ENCODE measurements at regions not wholly inside any gene's neighbourhood (a gene's known extent, or its start where the extent isn't known, plus 50 kb on each side); places are given as distances from the start of the nearest gene placed in this dataset.

DNA sequence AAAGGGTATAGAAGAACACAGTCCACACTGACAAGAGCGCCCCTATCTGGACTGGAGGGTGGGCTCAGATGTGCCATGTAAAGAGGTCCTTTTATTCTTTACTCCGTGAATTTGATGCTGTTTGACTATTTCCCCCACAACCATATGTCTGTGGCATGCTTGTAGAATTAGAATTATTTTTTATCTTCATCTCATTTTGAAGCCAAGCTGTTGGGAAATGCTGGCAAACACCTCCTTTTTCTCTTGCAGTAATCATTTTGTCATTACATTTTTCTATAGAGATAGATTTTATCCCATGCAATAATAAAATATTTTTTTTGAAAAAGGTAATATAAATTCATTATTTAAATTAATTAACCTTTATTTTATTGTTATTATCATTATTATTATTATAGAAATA, 926.6 kb upstream of the AUTS2 start:
- DNase-seq (ENCODE audit: low spot score), result no peak

DNA sequence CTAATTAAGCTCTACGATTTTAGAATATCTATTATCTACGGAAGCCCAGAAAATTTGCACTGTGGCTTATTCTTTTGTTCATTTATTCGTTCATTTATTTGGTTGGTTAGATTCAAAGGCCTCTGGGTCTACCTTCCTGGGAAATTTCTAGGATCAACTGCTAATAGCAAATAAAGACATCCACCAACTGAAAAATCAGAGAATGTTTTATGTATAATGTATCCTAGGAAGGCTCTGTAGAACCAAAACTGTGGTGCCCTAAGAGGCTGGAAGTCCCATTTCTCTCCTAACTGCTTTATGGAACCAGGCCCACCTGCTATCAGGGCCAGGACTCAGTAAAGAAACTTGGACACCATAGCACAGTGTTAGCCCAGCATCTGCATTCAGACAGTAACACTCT, 923.4 kb upstream of the AUTS2 start:
- DNase-seq (ENCODE audit: low spot score), result no peak

DNA sequence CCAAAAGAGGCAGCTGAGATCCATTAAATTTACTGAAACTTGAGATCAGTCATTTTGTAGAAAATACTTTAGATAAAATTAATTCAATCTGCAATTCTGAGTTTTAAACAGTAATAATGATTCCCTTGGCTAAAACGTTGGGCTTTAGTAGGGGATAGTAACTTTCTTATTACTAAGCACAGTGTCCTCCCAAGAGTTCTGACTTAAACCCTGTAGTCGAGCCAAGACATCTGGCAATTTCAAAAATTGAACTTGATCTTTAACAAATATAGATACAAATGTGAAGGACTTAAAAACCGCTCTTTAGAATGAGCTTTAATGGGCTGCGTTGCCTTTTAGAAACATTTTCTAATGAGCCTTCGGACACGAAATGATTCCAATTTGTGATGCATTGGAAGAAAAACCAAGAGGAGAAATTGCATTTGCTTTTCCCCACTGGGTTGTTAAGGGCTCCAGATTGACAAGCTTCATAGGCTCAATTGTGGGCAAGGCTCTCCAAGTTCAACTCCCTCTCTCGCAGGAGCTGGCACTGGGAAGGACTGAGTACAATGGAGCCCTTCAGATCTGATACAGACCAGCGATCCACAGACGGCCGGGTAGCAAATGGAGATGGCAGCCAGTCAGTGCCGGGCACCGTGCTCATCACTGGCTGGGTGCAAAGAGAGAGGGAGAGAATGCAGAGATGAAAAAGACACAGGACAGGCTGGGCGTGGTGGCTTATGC, 921.3 kb upstream of the AUTS2 start:
- no peak for DNase-seq (ENCODE audit: low spot score)

DNA sequence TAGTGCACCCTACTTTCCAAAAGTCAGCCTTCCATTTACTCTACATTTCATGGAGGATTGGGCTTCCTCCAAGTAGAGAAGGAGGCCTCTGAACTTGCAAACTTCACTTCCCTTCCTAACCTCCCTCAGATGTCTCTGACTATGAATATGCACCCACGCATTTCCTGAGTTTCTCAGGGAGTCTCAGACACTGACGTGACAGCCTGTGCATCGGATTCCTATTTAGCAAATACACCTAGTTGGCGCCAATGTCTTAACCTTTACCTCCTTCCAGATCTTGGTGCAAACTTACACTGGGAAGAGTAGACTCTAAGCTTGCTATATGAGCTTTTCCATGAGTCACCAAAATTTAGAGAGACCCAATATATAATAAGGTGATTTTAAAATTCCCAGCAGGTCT, 920.1 kb upstream of the AUTS2 start:
- no peak for DNase-seq (ENCODE audit: low spot score)

DNA sequence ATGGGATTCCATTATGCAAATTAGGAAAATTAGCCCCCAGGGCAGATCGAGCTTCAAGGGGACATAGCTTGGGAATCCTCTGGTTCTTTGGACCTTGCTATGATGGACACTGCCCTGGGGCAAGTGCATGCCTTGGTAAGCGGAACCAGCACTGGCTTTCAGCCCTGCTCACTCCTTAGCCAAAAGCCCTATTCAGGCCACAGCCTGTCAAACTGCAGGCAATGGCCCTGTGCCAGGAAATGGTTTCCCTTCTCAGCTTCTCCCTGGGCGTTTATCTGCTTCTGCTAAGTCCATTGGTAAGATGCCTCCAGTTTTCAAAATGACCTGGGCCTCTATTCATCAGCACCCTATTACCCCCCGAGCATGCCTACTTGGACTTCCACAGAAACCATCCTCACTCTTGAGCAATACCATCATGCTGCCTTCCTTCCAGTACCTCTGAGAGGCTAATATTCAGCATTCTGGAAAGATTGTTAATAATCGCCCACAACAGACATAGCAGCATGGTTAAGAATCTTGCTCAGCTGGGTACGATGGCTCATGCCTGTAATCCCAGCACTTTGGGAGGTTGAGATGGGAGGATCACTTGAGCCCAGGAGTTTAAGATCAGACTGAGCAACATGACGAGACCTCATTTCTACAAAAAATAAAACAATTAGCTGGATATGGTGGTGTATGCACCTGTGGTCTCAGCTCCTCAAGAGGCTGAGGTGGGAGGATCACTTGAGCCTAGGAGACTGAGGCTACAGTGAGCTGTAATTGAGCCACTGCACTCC, 918.6 kb upstream of the AUTS2 start:
- no peak for DNase-seq (ENCODE audit: low spot score)

DNA sequence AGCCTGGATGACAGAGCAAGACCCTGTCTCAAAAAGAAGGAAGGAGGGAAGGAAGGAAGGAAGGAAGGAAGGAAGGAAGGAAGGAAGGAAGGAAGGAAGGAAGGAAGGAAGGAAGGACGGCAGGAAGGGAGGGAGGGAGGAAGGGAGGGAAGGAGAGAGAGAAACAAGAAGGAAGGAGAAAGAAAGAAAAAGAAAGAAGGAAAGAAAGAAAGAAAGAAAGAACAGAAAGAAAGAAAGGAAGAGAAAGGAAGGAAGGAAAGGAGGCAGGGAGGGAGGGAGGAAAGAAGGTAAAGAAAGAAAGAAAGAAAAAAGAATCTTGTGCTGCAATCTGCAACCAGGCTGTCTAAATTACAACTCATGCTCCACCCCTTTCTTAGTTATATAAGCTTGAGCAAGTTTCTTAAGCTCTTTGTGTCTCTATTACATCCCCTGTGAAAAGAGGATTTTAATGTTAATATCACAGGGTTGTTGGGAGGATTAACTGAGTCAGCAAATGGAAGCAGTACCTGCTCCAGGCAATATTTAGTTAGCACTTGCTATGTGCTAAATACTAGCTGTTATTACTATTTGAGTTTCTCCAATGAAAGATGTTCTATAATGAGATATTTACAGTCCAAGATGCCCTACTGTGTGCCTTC, 917.9 kb upstream of the AUTS2 start:
- no peak for DNase-seq (ENCODE audit: low spot score)

DNA sequence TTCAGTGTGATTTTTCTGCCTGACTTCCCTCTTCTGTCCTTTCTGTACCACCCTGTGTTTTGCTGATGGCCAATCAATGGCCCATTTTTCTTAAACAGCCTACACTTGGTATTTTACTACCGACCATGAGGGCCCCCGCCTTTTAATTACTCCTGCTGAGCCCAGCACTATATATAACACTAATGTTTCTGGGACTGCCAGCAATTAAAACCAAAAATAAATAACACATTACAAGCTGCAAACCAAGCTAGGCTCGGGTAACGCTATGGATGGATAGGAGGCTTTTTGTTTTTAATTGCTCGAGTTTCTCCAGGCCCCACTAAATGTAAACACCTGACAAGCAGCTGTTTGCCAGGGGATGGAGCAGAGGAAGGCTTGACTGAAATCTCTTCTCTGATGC, 915.4 kb upstream of the AUTS2 start:
- DNase-seq (ENCODE audit: low spot score), result no peak

DNA sequence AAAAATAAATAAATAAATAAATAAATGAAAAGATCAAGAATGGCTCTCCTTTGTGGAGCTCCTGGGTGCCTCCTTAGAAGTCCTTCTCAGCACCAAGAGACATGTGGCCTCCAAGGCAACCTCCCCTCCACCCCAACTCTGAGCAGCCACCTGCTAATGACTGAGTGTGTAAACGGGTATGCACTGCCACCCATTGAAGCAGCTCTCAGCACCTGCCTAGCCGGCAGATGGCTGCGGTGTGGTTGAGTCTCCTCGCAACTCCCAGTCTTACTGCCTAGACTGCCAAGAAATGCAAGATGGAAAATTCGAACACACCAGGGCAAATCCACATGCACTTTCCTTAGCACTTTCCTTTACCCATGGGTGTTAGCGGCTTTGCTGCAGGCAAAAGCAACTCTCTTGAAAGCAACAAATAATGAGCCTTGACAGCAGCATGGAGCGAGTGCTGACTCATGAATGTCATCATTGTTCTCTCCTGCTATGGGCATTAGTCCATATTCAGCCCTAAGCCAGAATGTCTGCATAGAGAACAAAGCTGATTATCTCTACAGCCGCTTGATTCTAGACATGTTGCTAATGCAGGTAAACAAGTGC, 913.9 kb upstream of the AUTS2 start:
- DNase-seq (ENCODE audit: low spot score), result no peak

DNA sequence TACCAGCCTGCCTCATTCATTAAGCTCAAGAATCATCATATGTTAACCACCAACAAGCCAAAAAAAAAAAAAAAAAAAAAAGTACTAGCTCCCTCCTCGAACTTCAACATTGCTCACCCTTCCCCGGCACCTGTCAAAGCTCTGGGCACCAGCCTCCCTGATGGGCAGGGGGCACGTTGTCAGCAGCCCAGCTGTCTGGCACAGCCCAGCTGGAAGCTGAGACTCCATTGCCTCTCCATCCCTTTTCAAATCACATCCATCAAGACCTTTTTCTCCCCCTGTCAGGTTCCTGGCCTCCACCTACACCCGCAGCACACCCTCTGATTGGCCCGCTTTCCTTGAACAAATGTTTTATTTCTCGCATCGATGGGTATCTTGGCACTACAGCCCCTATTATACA, 913.3 kb upstream of the AUTS2 start:
- DNase-seq (ENCODE audit: low spot score), result no peak

DNA sequence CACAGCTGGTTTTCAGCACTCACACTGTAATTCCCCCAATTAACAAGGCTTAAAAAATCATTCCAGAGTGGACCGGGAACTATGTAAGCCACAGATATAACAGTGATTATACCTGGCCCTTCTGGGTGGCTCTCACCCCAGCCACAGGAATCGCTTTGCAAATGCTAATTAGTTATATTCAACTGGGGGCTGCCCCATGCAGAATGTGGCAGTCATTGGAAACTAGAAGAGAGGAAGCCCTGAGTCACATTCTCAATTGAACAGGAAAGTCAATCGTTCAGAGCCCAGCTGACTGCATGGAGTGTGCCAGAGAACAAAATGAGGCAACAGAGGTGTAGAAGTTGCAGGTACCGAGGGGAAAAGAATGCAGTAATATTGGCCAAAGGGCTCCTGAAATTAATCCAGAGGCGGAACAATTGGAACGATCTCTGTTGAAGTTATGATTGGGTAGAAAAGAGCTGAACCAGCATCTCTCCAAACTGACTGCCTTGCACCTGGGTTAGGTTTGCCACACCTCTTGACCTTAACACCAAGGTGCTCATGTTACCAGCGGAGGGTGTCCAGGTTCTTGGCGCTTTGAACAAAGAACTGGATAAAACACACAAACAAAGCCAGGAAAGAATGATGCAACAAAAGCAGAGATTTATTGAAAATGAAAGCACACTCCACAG, 909.7 kb upstream of the AUTS2 start:
- DNase-seq (ENCODE audit: low spot score), result no peak

DNA sequence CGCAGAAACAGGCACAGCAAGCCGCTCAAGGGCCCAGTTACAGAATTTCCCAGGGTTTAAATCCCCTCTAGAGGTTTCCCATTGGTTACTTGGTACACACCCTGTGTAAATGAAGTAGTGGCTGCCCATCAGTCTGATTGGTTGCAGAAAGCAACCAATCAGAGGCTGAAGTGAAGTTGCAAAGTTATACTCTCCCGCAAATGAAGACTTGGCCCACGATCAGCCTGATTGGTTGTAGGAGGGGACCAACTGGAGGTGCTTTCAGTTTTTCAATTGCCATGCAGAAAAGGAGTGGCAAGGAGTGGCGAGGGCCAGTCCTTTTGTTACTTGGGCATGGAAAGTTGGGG, 909.2 kb upstream of the AUTS2 start:
- DNase-seq (ENCODE audit: low spot score), result no peak

DNA sequence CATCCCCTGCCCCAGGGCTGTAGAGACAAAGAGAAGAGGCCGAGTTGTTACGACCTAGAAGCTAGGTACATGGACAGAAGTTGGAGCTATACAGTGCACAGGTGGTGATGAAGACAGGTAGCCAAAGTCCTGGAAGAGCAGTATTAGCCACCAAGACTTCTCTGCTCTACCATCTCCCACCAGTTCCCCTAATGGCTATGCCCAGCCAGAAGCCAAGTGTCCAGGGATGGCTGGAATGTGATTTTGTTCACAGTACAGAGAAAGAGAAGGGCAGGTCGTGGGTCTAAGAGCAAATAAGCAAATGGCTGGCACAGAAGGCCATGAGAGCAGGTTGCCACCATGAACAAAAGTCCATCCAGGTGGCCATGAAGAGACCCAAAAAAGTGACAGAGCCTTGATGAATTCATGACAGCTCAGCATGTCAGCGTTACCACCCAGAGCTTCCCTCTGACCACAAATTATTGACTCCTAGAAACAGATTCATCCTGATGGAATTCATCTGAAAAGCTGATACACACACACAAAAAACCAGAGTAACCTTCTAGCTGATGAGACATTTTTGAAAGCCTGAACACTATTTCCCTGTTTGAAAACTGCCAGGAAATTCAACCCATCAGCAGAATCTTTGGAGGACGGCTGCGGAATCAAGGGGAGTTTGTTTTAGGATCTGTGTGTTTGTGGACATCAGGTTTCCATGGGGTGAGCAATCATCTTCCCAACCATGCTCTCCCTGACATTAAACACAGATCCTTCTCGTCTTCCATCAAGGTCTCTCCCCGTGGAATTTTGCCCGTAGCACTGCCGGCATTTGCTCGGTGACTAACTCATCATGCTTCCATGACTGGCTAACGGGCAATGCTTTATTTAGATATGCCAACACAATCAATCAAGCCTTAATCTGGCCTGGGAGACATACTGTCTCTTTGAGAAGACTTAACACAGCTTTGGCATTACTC, 906.7 kb upstream of the AUTS2 start:
- no peak for DNase-seq (ENCODE audit: low spot score)

DNA sequence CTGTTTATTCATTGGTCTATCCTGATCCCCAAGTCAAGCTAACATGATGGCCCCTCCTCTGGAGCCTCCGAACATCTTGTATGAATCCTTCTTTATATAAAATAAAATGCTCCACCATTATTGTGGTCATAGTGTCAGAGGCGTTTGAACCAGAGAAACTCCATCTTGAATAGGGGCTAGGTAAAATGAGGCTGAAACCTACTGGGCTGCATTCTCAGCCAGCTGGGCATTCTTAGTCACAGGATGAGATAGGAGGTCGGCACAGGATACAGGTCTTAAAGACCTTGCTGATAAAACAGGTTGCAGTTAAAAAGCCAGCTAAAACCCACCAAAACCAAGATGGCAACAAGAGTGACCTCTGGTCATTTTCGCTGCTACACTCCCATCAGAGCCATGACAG, 905.8 kb upstream of the AUTS2 start:
- DNase-seq (ENCODE audit: low spot score), result no peak

DNA sequence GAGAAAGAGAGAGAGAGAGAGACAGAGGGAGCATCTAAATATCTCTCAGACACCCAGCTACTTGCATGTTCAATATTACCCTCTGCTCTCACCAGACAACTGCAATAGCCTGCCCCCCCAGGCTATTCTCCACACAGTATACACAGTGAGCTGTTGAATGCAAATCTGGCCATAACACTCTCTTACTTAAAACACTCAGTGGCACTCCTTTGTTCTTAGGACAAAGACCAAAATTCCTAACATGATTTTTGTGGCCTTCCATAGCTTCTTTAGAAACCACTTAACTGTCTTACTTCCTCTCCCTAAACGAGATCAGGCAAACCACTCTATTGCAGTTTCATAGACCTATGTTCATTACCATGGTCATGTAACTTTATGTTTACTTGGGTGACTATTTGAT, 903.6 kb upstream of the AUTS2 start:
- DNase-seq (ENCODE audit: low spot score), result no peak

DNA sequence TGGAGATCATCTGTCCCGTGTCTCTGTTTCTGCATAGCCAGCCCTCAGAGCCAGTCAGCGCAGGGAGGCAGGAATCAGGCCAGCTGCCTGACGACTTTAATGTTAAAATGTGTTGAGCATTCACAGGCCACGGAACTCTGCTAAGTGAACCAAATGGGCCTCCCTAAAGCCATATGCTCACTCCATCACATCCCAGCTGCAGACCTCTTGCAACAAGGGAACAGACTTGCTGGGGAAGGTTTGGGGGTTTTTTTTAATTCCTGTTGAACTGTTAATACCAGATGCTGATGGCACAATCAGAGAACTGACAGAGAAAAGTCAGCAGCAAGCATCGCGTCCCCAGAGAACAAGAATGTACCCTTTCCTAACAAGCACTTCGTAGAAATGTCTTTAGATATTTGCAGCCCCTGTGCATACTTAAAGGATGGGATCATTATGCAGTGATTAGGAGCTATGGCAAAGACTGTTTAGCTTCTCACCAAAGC, 900.4 kb upstream of the AUTS2 start:
- no peak for DNase-seq (ENCODE audit: low spot score)

DNA sequence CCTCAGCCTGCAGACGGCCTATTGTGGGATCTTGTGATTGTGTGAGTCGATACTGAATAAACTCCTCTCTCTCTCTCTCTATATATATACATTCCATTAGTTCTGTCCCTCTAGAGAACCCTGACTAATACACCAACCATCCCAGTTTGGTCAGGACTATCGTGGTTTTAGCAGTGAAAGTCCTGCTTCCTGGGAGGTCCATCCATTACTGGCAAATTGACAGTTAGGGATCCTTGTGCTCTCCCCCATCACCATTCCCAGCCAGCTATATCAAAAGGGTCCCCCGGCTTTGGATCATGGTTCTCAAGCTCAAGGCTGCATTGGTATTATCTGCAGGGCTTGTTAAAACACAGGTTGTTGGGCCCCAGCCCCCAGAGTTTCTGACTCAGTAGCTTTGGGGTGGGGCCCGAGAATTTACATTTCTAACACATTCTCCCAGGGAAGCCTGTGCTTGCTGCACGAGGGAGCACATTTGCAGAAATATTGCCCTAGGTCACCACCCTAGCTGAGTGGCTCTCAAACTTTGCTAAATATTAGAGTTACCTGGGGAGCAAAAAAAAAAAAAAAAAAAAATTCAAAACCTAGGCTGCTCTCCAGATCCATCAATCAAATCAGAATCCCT, 899.1 kb upstream of the AUTS2 start:
- DNase-seq (ENCODE audit: low spot score), result no peak

DNA sequence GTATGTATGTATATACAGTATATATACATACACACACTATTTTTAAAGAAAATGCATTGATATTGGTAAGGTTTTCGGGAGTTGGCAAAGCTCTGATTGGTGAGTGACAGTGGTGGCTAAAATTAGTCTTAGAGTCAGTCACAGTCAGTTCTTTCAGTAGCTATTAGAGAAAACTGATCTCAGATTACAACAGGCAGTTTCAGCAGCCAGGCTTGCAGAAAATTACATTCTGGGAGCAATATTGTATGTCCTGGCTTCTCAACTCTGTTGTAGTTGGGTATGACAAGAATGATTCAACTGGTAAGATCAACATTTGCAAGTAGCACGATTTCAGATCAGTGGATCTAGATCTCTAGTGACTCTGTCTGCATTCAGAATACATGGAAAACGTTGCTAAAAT, 897.9 kb upstream of the AUTS2 start:
- DNase-seq (ENCODE audit: low spot score), result no peak

DNA sequence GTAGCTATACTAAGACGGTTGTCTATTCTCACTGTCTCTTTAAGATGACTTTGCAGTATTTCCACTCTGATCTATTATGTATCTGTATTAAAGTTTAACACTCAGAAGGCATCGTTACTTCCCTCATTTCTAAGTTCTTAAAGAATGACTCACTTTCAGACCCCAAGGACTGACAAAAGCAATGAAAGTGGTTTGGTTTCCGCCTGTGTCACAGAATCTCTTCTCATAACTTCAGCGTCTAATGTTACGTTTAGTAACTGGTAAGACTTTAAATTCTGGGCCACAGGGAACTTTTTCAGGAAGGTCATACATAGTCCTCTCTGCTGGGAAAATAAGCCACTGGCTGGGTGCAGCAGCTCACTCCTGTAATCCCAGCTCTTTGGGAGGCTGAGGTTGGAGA, 892.0 kb upstream of the AUTS2 start:
- DNase-seq (ENCODE audit: low spot score), result no peak

DNA sequence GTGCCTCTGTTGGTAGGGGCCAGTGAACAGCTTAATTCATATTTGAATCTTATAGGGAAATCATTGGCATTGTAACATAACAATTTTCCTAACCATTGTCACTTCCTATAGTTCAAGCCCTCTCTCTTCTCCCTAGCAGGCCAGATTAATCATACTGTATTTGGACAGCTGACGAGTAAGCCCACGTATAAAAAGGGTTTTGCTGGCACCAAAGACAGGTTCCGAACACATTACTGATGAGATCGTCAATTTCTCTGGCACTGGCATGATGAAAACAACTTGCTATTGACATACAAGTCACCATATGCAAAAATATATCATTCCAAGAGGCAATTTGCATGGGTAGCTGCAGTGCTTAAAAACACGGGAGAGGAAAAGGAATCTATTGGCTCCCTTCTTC, 891.1 kb upstream of the AUTS2 start:
- no peak for DNase-seq (ENCODE audit: low spot score)

DNA sequence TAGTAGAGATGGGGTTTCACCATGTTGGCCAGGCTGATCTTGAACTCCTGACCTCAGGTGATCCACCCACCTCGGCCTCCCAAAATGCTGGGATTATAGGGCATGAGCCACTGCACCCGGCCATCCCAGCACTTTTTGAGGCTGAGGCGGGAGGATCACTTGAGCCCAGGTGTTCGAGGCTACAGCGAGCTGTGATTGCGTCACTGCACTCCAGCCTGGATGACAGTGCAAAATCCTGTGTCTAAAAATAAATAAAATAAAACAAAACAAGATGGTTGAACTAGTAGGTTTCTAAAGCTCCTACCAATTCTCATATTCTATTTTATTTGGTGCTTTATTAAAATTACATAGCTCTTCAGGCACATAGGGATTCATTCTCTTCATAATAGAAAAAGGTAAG, 890.3 kb upstream of the AUTS2 start:
- no peak for DNase-seq (ENCODE audit: low spot score)

Measured in hematopoietic multipotent progenitor cell treated with erythropoietin and hydrocortisone succinate and interleukin-3 and kit ligand, for 15 days (in vitro differentiated cells).